NCI-H2227 treated with DMSO at 0.1 percent for 48 hours (cell line): ENCODE measurements at regions not wholly inside any gene's neighbourhood (a gene's known extent, or its start where the extent isn't known, plus 50 kb on each side); places are given as distances from the start of the nearest gene placed in this dataset.
A peak's percentile ranks its signal among the peaks of the same experiment; 100 is the strongest.

Experiments
- DNase-seq: peaks from one replicate; lab custom pipeline; 2025; lab: John Stamatoyannopoulos, UW

DNA sequence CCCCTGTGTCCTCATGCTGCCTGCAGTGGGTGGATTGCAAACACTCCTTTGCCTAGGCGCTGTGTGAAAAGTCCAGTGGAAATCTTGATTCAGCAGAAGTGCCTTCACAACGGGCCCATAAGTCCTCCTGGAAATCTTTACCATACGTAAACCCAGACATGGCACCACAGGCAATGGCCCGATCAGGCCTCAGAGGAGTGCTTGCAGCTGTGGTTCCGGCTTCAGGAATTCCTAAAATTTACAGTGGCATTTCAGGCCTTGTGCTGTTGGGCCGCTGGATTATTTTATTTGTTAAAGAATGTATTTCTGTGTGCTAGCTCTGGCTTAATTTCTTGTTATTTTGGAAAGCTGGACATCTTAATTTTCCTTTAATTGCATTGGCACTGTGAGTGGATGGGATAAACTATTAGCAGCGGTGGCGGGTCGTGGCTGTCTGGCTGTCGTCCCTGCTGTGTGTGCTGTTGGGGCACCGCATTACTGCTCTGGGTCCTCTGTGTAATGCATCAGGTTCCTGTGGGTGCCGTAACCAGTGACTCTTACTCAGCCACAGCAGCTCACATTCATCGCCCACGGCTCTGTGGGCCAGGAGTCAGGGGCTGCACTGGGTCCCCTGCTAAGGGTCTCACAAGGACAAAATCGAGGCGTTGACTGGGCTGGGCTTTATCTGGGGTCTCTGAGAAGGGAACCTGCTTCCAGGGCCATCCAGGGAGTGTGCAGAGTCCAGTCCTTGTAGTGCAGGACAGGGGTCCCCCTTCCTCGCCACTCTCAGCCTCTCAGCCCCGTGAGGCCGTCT is 73.1 kb downstream of the RTP5 start:
- no peak for DNase-seq

DNA sequence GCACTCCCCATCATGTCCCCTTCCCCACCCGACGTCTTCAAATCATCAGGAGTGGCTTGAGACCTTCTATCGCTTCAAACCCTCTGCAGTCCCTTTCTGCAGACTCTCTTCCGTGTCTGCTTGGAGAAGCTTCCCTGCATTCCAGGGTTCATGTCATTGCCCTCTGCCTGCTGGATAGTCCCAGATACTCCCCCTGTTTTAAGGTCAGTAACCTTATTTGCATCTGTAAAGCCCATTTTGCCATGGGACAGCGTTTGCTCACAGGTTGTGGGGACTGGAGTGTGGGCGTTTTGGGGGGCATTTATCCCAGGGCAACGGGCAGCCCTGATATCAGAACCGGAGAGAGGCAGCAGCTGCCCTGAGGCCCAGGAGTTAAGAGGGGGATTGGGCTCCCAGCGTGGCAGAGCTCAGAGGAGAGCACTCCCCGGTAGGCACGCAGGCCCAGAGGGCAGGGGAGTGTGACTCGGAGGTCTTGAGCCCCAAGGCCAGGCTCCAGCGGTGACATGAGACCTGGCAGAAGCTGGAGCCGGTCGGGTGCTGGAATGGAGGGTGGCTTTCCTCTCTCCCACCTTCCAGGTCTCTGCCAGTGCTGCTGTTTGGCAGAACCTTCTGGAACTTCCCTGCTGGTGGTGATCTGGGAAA is 73.8 kb downstream of the RTP5 start:
- no peak for DNase-seq

GRCh38 chr2:241943961-241944575 is 74.5 kb downstream of the RTP5 start:
- DNase-seq = no peak

GRCh38 chr2:241944821-241945220 is 75.3 kb downstream of the RTP5 start:
- no peak for DNase-seq

DNA sequence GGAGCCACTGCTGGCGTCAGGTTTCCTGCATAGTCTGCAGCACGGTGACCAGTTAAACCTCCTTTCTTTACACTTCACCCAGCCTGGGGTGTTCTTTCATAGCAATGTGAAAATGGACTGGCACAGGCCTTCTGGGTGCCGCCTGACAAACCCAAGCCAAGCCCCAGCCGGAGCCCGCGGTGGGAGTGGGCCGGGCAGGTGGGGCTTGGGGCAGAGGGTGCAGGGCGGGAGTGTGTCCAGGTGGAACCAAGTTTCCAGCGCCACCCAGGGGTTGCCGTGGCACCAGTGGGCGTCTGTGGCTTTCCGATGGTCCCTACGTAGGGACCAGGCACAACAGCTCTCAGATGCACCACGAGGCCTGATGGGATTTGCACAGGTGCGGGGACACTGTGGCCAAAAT is 75.8 kb downstream of the RTP5 start:
- DNase-seq = no peak

DNA sequence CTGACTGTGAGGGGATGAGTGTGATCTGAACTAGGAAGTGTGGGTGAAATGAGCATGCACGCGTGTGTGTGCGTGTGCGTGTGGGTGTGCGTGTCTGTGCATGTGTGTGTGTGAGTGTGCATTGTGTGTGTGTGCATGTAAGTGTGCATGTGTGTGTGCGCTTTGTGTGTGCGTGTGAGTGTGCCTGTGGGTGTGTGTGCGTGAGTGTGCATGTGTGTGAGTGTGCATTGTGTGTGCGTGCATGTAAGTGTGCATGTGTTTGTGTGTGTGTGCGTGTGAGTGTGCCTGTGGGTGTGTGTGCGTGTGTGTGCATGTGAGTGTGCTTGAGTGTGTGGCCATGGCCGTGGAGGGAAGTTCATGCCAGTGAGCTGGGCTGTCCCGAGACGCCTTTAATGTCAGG is 76.3 kb downstream of the RTP5 start:
- no peak for DNase-seq

DNA sequence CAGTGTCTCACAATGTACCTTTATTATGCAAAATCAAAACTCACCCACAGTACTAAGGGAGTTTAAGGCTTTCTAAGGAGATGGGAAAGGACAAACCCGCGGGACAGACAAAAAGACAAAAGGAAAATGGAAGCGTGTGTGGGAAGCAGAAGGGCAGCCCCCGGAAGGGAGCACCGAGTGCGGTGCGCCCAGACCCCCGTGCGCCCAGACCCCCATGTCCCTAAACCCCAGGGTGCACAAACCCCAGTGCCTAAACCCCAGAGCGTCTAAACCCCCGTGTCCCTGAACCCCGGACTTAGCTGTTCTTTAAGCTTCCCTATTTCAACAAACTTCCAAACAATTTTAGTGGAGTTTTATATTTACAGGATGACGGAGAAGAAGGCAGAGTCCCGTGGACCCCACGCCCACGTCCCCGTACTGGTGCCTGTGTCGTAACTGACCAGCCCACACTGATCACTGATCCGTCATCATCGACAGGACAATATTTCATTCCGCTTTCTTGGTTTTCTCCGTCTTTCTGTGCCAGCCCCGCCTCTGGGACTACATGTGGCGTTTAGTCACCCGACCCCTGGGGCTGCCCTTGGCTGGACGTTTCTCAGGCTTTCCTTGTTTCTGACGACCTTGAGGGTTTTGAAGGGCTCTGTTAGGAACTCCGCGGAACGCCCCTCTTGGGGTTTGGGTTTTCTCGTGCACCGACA is 76.9 kb downstream of the RTP5 start:
- DNase-seq = no peak

GRCh38 chr2:241947004-241947350 is 77.4 kb downstream of the RTP5 start:
- no peak for DNase-seq

DNA sequence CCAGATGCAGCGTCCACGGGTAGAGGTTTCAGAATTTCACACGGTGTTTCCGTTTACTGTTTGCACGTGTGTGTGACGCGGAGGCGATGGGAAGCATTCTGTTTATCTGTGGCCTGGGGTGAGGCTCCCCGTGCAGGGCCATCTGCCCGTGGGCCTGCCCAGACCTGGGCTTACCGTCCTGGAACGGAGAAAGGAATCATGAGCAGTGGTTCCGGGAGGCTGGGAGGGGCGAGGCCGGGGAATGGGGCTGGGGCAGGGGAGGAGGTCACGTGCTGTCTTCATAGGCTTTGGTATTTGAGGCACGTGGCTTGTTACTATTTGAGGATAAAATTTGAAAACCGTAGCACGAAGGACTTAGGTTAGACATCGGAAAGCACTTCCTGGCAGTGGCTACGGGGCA is 77.9 kb downstream of the RTP5 start:
- no peak for DNase-seq

DNA sequence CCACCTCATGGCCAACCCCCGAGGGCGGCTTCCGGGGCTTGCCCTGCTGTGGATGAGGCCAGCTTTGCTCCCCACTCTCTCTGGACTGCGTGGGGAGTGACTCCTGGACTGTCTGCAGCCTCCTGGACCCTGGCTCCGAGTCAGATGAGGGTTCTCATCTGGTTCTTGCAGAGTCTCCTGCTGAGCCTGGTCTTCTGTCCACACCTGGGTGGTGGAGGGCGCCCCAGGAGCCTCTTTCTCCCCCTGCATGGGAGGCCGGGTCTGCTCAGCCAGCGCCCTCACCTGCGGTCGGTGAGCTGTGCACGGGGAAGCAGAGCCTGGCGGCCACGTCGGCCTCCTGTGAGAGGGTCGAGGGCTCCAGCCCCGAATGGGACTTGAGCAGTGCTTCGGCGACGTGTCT is 78.3 kb downstream of the RTP5 start:
- no peak for DNase-seq

- DNase-seq = no peak
Measured at GRCh38 chr2:241948299-241948897, 78.9 kb downstream of the RTP5 start.

DNA sequence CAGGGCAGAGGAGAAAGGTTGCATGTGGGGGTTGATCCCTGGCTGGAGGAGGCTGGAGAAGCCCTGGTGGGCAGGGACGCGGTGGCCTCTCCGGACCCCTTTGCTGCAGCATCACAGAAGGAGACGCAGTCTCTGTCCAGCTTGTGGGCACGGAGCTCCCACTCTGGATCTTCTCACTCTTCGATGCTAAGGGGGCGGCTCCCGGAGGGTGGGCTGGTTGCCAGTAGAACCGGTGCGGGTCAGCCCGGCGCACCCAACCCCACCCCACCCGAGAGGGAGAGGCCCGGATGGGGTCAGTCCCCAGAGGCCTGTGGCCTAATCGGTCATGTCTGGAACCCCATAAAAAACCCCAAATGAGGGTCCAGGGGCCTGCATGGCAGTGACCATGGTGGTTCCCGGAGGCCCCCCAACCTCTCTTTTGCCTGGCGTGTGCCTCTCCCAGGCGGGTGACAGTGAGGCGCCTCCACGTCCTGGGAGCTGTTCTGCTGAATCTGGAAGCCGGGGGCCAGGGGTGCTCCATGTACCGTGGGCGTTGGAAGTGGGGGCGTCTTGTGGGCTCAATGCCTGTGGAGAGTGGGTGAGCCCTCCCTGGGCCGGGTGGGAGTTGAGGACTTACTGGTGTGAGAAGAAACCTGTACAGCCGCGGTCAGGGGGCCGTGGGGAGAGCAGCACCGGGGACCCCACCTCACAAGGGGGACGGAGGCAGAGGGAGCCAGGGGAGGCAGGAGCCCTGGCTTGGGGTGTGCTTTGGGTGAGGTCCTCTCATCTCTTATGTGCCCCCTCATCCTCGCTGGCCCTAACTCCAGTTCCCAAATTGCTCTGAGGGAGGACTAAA is 79.6 kb downstream of the RTP5 start:
- DNase-seq = no peak

DNA sequence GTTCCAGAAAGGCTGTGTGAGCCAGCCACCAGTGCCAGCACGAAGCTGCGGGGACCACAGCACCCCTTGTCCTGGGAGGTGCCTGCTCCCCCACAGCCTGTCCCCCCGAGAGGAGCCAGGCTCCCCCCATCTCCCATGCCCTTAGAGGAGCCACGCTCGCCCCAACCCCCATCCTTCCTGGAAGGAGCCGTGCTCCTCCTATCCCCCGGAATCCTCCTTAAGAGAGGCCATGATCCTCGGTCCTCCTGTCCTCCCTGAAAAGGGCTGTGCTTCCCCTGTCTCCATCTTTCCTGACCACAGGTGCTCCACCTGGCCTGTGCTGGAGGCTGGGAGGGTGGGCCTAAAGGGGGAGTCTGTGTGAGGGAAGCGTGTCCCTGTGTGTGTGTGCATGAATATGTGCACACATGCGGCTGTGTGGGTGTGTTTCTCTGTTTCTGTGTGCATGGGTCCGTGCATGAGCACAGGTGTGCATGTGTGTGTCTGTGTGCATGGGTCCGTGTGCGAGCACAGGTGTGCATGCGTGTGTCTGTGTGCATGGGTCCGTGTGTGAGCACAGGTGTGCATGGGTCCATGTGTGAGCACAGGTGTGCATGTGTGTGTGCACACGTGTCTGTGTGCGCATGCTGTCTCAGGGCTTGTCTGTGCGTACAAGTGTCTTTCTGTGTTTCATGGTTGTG is 80.3 kb downstream of the RTP5 start:
- DNase-seq = no peak

DNA sequence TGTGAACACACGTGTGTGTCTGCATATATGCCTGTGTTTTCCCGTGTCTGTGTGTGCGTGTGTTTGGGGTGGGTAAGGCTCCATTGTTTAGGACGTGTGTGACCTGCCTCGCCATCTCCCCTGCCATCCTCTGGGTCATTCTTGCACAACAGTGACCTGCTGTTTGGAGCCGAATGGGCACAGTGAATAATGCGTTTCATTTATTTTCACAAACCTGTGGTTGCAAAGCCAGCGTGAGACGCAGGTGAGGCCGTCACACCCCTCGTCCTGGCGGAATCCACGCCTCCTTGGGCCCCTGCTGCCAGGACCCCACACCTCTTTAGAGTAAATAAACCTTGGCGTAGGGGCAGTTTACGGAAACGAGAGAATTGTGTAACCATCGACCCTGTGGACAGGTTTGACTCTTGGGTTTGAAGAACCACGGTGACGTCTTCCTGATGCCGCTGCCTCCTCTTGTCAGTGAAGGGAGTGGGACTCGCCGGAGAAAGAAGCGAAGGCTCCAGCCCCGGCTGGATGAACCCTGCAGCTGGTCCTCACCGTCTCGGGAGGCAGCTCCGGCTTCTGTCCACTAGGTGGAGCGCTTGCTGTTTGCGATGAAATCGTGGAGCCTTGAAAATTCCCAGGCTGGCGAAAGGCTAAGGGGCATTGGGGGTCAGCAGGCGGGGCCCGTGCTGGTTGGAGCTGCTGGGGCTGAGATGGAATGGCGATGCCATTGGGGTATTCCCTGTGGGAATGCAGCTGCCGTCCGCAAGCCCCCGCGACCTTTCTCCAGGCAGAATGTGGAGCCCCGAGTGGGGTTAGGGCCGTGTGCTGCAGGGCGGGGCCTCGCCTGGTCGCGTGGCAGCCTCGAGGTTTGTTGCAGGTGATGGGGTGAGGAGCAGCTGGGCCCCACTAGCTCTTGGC is 81.1 kb downstream of the RTP5 start:
- DNase-seq = peak; percentile 81

GRCh38 chr2:241951316-241951700 is 81.8 kb downstream of the RTP5 start:
- no peak for DNase-seq

DNA sequence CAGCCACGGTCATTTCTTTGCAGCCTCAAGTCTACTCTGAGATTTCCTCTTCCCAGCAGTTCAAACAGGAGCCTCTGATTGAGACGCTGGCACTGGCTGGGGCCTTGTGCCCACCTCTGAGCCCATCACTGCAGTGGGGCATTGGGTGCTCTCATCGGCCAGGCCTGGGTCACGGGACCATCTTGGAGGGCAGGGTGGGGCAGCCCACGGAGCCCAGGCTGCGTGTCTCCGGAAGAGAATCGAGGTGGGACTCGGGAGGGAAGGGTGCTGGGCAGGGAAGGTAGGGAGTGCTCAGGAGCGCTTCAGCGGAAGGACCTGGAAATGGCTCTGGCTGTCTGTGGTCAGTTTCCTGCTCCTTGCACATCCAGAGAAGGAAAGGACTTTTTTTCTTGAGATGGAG is 82.4 kb downstream of the RTP5 start:
- no peak for DNase-seq

GRCh38 chr2:241952816-241953215 is 83.3 kb downstream of the RTP5 start:
- no peak for DNase-seq

- no peak for DNase-seq
Measured at GRCh38 chr2:241953324-241953928, 83.9 kb downstream of the RTP5 start.

- DNase-seq = no peak
Measured at GRCh38 chr2:241956521-241957110, 87.1 kb downstream of the RTP5 start.
